GM23338 (cell line): ENCODE measurements at regions not wholly inside any gene's neighbourhood (a gene's known extent, or its start where the extent isn't known, plus 50 kb on each side); places are given as distances from the start of the nearest gene placed in this dataset.

ENCODE experiments used
- CTCF ChIP-seq, 2 experiments: fragments of 200-600 bp in 1 of 2; sonication (generic) in 1 of 2; conservative IDR thresholded peaks; 2 replicates each; pipeline versions ENCODE4 v1.5.1 to v1.6.1; 2016 to 2017; ENCODE audit warnings: antibody characterized with exemption in 2 of 2, low read depth in 2 of 2, mild to moderate bottlenecking in 2 of 2, moderate library complexity in 1 of 2
- EZH2 ChIP-seq: fragments of 200-600 bp; sonication (generic); IDR thresholded peaks from one replicate; pipeline ENCODE4 v1.8.0; 2017; ENCODE audit warnings: antibody characterized with exemption, mild to moderate bottlenecking, low read depth; ENCODE audit not compliant: unreplicated experiment
- EZH2phosphoT487 ChIP-seq: fragments of 200-600 bp; sonication (generic); IDR thresholded peaks from one replicate; pipeline ENCODE4 v1.8.1; 2018; ENCODE audit warnings: antibody characterized with exemption; ENCODE audit not compliant: unreplicated experiment
- POLR2AphosphoS5 ChIP-seq: IDR thresholded peaks from 2 replicates; pipeline ENCODE4 v1.6.1; 2016; ENCODE audit warnings: antibody characterized with exemption, low read depth
- REST ChIP-seq: IDR thresholded peaks from one replicate; pipeline ENCODE4 v1.6.1; 2018; ENCODE audit warnings: antibody characterized with exemption; ENCODE audit not compliant: unreplicated experiment

- no peak for TF ChIP-seq CTCF (conservative IDR thresholded peaks at IDR 0.05; ENCODE audit: low read depth in 2 of 2)
- no peak for TF ChIP-seq POLR2AphosphoS5
- no peak for TF ChIP-seq EZH2phosphoT487
- no peak for TF ChIP-seq REST
- TF ChIP-seq EZH2, result no peak
These were observed 100.5 kb downstream of the KCNRG start for GRCh38 chr13:50115695-50116094.
